HepG2 (cell line): ENCODE measurements at regions not wholly inside any gene's neighbourhood (a gene's known extent, or its start where the extent isn't known, plus 50 kb on each side); places are given as distances from the start of the nearest gene placed in this dataset.

ENCODE experiments used
- ATAC-seq: fragments of 200-7000 bp; cut with Tn5 transposase; 3 replicates; pipeline ENCODE4 v1.9.1; 2020; ENCODE audit warnings: mild to moderate bottlenecking, moderate library complexity
- BruUV-seq: library from RNA; stranded (reverse); fragments of 400-500 nt; replicated peaks from 2 replicates; lab custom pipeline; 2021; lab: Mats Ljungman, UMichigan
- CTCF ChIA-PET: fragments of 300-600 bp; formaldehyde crosslinking; extraction: SDS; loops from one replicate; lab custom pipeline; 2021; ENCODE audit warnings: low total read pairs, inconsistent platforms, low intra/inter-chr PET ratio; lab: Yijun Ruan, JAX
- POLR2A ChIA-PET: fragments of 350-600 bp; sonication (Branson Sonifier 250); formaldehyde crosslinking; loops from one replicate; lab custom pipeline; 2020; ENCODE audit warnings: antibody characterized with exemption, inconsistent platforms; lab: Yijun Ruan, JAX
- DNase-seq: peaks from one replicate; pipeline ENCODE4 v3.0.0-alpha.2; 2015; ENCODE audit warnings: low spot score
- FAIRE-seq: peaks from 3 replicates; lab custom pipeline; 2011; peaks lifted over from hg19 to GRCh38; lab: Jason Lieb, UNC
- H2AFZ ChIP-seq: one replicate; pipeline ENCODE4 v1.6.1; 2011; ENCODE audit warnings: low read length, inconsistent platforms
- H3K27ac ChIP-seq: fragments of 300-600 bp; 3 replicates; pipeline ENCODE4 v1.8.0; 2011; ENCODE audit warnings: mixed run types, mild to moderate bottlenecking, mixed read lengths, low read length, inconsistent platforms; ENCODE audit not compliant: insufficient read depth; ENCODE audit errors: extremely low read length
- H3K27me3 ChIP-seq, 2 experiments: fragments of 200-600 bp in 1 of 2; 2 replicates in 1 of 2; 3 replicates in 1 of 2; pipeline versions ENCODE4 v1.6.0 to v1.8.0; 2011; ENCODE audit warnings: low read length in 2 of 2, mild to moderate bottlenecking in 2 of 2, moderate library complexity in 2 of 2, inconsistent platforms in 1 of 2; ENCODE audit not compliant: insufficient read depth in 2 of 2, control insufficient read depth in 1 of 2
- H3K36me3 ChIP-seq, 2 experiments: fragments of 200-600 bp in 1 of 2; replicated peaks in 1 of 2; 2 replicates in 1 of 2; 3 replicates in 1 of 2; pipeline versions ENCODE4 v1.5.1 to v1.8.0; 2011; ENCODE audit warnings: low read length in 2 of 2, inconsistent platforms in 1 of 2; ENCODE audit not compliant: insufficient read depth in 2 of 2, control insufficient read depth in 1 of 2
- H3K4me1 ChIP-seq: 2 replicates; pipeline ENCODE4 v1.5.1; 2012; ENCODE audit warnings: low read length, inconsistent platforms; ENCODE audit not compliant: insufficient read depth
- H3K4me2 ChIP-seq: 2 replicates; pipeline ENCODE4 v1.6.0; 2011; ENCODE audit warnings: low read depth, low read length, inconsistent platforms
- H3K4me3 ChIP-seq, 3 experiments: fragments of 200-600 bp in 1 of 3; sonication (generic), shearing (Covaris generic) in 1 of 3; replicated peaks in 1 of 3; 2 replicates each; pipeline ENCODE4 v1.5.1; 2011 to 2016; ENCODE audit warnings: low read length in 3 of 3, inconsistent platforms in 2 of 3, low read depth in 2 of 3, mild to moderate bottlenecking in 2 of 3, control low read depth in 1 of 3, mixed read lengths in 1 of 3; ENCODE audit not compliant: insufficient read depth in 1 of 3
- H3K79me2 ChIP-seq: one replicate; pipeline ENCODE4 v1.6.1; 2011; ENCODE audit warnings: low read length, inconsistent platforms; ENCODE audit not compliant: insufficient read depth
- H3K9ac ChIP-seq: 2 replicates; pipeline ENCODE4 v1.6.0; 2011; ENCODE audit warnings: mild to moderate bottlenecking, low read depth, low read length, inconsistent platforms; ENCODE audit not compliant: insufficient read depth
- H3K9me3 ChIP-seq: 2 replicates; pipeline ENCODE4 v1.5.1; 2012; ENCODE audit warnings: mild to moderate bottlenecking, low read length
- H4K20me1 ChIP-seq: 2 replicates; pipeline ENCODE4 v1.6.0; 2011; ENCODE audit warnings: inconsistent platforms, mild to moderate bottlenecking, low read length, moderate library complexity; ENCODE audit not compliant: insufficient read depth
- ETS1 ChIP-seq: sonication (generic); formaldehyde crosslinking; IDR thresholded peaks from 2 replicates; pipeline ENCODE4 v1.4.0; 2020; ENCODE audit warnings: missing genetic modification reagents
- GPBP1L1 ChIP-seq: sonication (generic); formaldehyde crosslinking; IDR thresholded peaks from 2 replicates; pipeline ENCODE4 v1.5.0; 2020; ENCODE audit warnings: mild to moderate bottlenecking, missing genetic modification reagents
- IRF1 ChIP-seq: sonication (generic); formaldehyde crosslinking; IDR thresholded peaks from 2 replicates; pipeline ENCODE4 v1.4.0; 2020; ENCODE audit warnings: low read depth, mild to moderate bottlenecking, missing genetic modification reagents
- MAZ ChIP-seq, 2 experiments: sonication (generic) in 1 of 2; formaldehyde crosslinking in 1 of 2; IDR thresholded peaks; 2 replicates each; pipeline versions ENCODE4 v1.5.0 to v1.6.1; 2012 to 2020; ENCODE audit warnings: low read depth in 2 of 2, mild to moderate bottlenecking in 2 of 2, borderline replicate concordance in 1 of 2, improper control_type of control experiment in 1 of 2, low read length in 1 of 2, missing genetic modification reagents in 1 of 2, moderate library complexity in 1 of 2
- MNT ChIP-seq: fragments of 450-650 bp; IDR thresholded peaks from 2 replicates; pipeline ENCODE4 v1.6.1; 2016
- MTA1 ChIP-seq: sonication (generic); formaldehyde crosslinking; IDR thresholded peaks from 2 replicates; pipeline ENCODE4 v1.4.0; 2020; ENCODE audit warnings: missing genetic modification reagents, mild to moderate bottlenecking, borderline replicate concordance
- PRPF4 ChIP-seq: fragments of 200-400 bp; formaldehyde crosslinking; IDR thresholded peaks from 2 replicates; pipeline ENCODE4 v1.6.1; 2016; ENCODE audit warnings: low read length, low read depth; ENCODE audit not compliant: poor library complexity, severe bottlenecking
- SMAD1 ChIP-seq: sonication (generic); formaldehyde crosslinking; IDR thresholded peaks from 2 replicates; pipeline ENCODE4 v1.4.0; 2020; ENCODE audit warnings: missing genetic modification reagents, low read depth, mild to moderate bottlenecking, borderline replicate concordance
- TRIM24 ChIP-seq: sonication (generic); formaldehyde crosslinking; IDR thresholded peaks from 2 replicates; pipeline ENCODE4 v1.8.0; 2022; ENCODE audit warnings: mild to moderate bottlenecking, missing genetic modification reagents
- ZBTB20 ChIP-seq: sonication (generic); formaldehyde crosslinking; IDR thresholded peaks from 2 replicates; pipeline ENCODE4 v1.8.1; 2023; ENCODE audit warnings: missing genetic modification reagents, low read depth, mild to moderate bottlenecking, borderline replicate concordance
- ZNF253 ChIP-seq: sonication (generic); formaldehyde crosslinking; IDR thresholded peaks from 2 replicates; pipeline ENCODE4 v1.8.0; 2022; ENCODE audit warnings: mild to moderate bottlenecking, missing genetic modification reagents, borderline replicate concordance
- ZNF569 ChIP-seq: sonication (generic); formaldehyde crosslinking; IDR thresholded peaks from 2 replicates; pipeline ENCODE4 v1.5.0; 2020; ENCODE audit warnings: mild to moderate bottlenecking, missing genetic modification reagents, moderate library complexity, borderline replicate concordance
- ZNF75D ChIP-seq: sonication (generic); formaldehyde crosslinking; IDR thresholded peaks from 2 replicates; pipeline ENCODE4 v1.8.1; 2023; ENCODE audit warnings: missing genetic modification reagents, mild to moderate bottlenecking, borderline replicate concordance
- ZNF780A ChIP-seq: sonication (generic); formaldehyde crosslinking; IDR thresholded peaks from 2 replicates; pipeline ENCODE4 v1.8.0; 2022; ENCODE audit warnings: mild to moderate bottlenecking, missing genetic modification reagents, moderate library complexity
- ZNF850 ChIP-seq: sonication (generic); formaldehyde crosslinking; conservative IDR thresholded peaks from 2 replicates; pipeline ENCODE4 v1.9.0; 2021; ENCODE audit warnings: mild to moderate bottlenecking, missing genetic modification reagents
- WGBS: methylation state at CpG from one replicate; pipeline ENCODE4 v1.1.6; 2017; ENCODE audit warnings: low lambda C conversion rate; 5-methylcytosine and 5-hydroxymethylcytosine counted together
- in situ Hi-C: cut with HindIII; loops from 2 replicates; pipeline ENCODE4 v1.10.0; 2017; ENCODE audit warnings: low pct_unique_long_range_greater_than_20kb; ENCODE audit not compliant: extremely low pct_ligation_motif_present
- intact Hi-C: fragments of 100-400 bp; cut with micrococcal nuclease; formaldehyde crosslinking; loops from one replicate; pipeline ENCODE4 v1.10.0; 2022; ENCODE audit not compliant: unreplicated experiment
- TF ChIP-seq, protein P1 (sequence below): sonication (generic); formaldehyde crosslinking; IDR thresholded peaks from 2 replicates; pipeline ENCODE4 v1.9.0; 2021; ENCODE audit warnings: missing genetic modification reagents, mild to moderate bottlenecking, borderline replicate concordance

- CTCF ChIA-PET, result no interaction called here
- Histone ChIP-seq H4K20me1 (no peaks in the 10 kb centered on the region), H3K4me1 (peaks cover 55% of the 10 kb centered on the region), H3K4me3 (no peak overlapping the region), H2AFZ (no peak overlapping the region), H3K36me3 (no peaks in the 10 kb centered on the region), H3K27me3 (peaks cover 1 to 7% of the 10 kb centered on the region in 2 experiments; a peak in 2 of 5 replicates), H3K27ac (no peak overlapping the region), H3K79me2 (no peaks in the 10 kb centered on the region), H3K9me3 (no peaks in the 10 kb centered on the region), H3K4me2 (no peak overlapping the region), H3K9ac (no peak overlapping the region)
- no peak; the same call in 2 of the 3 replicates for ATAC-seq
- POLR2A ChIA-PET, result interaction anchor here (1.3 kb wide), 1 partner anchor 179 kb away, joined by 3 read pairs; the partner anchor contains the start of gene SOX9
- intact Hi-C loops (loop anchor here (5.0 kb wide), 1 partner anchor 98 kb away; no protein-coding TSS in a partner anchor), in situ Hi-C loops (no loop called here)
- no TSS peak for BruUV-seq
- DNase-seq, result no peak
- no peak for FAIRE-seq
- 78% methylated on average over 5 of the region's 5 CpGs for WGBS
- no peak for TF ChIP-seq MTA1 (CRISPR knock-in tag)
- no peak for TF ChIP-seq GPBP1L1 (CRISPR knock-in tag)
- no peak for TF ChIP-seq ZNF253 (CRISPR knock-in tag)
- no peak for TF ChIP-seq SMAD1
- no peak for TF ChIP-seq ZNF75D
- no peak for TF ChIP-seq ZBTB20 (CRISPR knock-in tag)
- TF ChIP-seq ZNF569 (CRISPR knock-in tag), result no peak
- no peak for TF ChIP-seq ETS1 (CRISPR knock-in tag)
- TF ChIP-seq, protein P1, sequence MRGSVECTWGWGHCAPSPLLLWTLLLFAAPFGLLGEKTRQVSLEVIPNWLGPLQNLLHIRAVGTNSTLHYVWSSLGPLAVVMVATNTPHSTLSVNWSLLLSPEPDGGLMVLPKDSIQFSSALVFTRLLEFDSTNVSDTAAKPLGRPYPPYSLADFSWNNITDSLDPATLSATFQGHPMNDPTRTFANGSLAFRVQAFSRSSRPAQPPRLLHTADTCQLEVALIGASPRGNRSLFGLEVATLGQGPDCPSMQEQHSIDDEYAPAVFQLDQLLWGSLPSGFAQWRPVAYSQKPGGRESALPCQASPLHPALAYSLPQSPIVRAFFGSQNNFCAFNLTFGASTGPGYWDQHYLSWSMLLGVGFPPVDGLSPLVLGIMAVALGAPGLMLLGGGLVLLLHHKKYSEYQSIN (CRISPR knock-in tag), result no peak
- no peak for TF ChIP-seq MAZ (IDR thresholded peaks at IDR 0.05; ENCODE audit: borderline replicate concordance, low read depth, low read length)
- no peak for TF ChIP-seq MAZ (CRISPR knock-in tag; IDR thresholded peaks at IDR 0.05; ENCODE audit: low read depth)
- TF ChIP-seq ZNF780A (CRISPR knock-in tag), result no peak
- TF ChIP-seq PRPF4, result no peak
- no peak for TF ChIP-seq IRF1 (CRISPR knock-in tag)
- TF ChIP-seq MNT, result no peak
- no peak for TF ChIP-seq TRIM24
- TF ChIP-seq ZNF850 (CRISPR knock-in tag), result no peak
Observed at GRCh38 chr17:72299592-72299991, 178.8 kb downstream of the SOX9 start.
